Liver (tissue), 8 donors: ENCODE measurements at regions not wholly inside any gene's neighbourhood (a gene's known extent, or its start where the extent isn't known, plus 50 kb on each side); places are given as distances from the start of the nearest gene placed in this dataset.

Source experiments
- DNase-seq: peaks from one replicate; pipeline ENCODE4 v3.0.0-alpha.2; 2017; ENCODE audit warnings: low spot score
- H3K27ac ChIP-seq, 2 donors: one replicate each; pipeline ENCODE4 v1.7.0; 2013; ENCODE audit warnings: inconsistent platforms in 2 of 2, low read length in 2 of 2, control low read depth in 1 of 2, low read depth in 1 of 2, mild to moderate bottlenecking in 1 of 2
- H3K27me3 ChIP-seq, 4 donors: one replicate each; pipeline versions ENCODE4 v1.6.1 to v1.7.0; 2013; ENCODE audit warnings: low read length in 3 of 4, inconsistent platforms in 1 of 4, mild to moderate bottlenecking in 1 of 4, moderate library complexity in 1 of 4; ENCODE audit not compliant: control insufficient read depth in 4 of 4, insufficient read depth in 4 of 4
- H3K36me3 ChIP-seq, 4 donors: one replicate each; pipeline versions ENCODE4 v1.6.1 to v1.7.0; 2013; ENCODE audit warnings: low read length in 3 of 4, mild to moderate bottlenecking in 3 of 4, low read depth in 1 of 4, moderate library complexity in 1 of 4; ENCODE audit not compliant: control insufficient read depth in 4 of 4, insufficient read depth in 3 of 4
- H3K4me1 ChIP-seq, 4 donors: one replicate each; pipeline versions ENCODE4 v1.6.1 to v1.7.0; 2013; ENCODE audit warnings: low read length in 3 of 4, mild to moderate bottlenecking in 3 of 4, moderate library complexity in 1 of 4; ENCODE audit not compliant: control insufficient read depth in 4 of 4, insufficient read depth in 4 of 4
- H3K4me3 ChIP-seq, 3 donors: one replicate each; pipeline versions ENCODE4 v1.6.1 to v1.7.0; 2013; ENCODE audit warnings: low read length in 3 of 3, control low read depth in 1 of 3, low read depth in 1 of 3, mild to moderate bottlenecking in 1 of 3
- H3K9ac ChIP-seq, 2 donors: one replicate each; pipeline ENCODE4 v1.7.0; 2013; ENCODE audit warnings: low read length in 2 of 2, mild to moderate bottlenecking in 2 of 2, moderate library complexity in 2 of 2, control low read depth in 1 of 2, low read depth in 1 of 2
- H3K9me3 ChIP-seq, 4 donors: one replicate each; pipeline versions ENCODE4 v1.6.1 to v1.7.0; 2013; ENCODE audit warnings: low read length in 3 of 4; ENCODE audit not compliant: control insufficient read depth in 4 of 4
- EGR1 ChIP-seq, 2 donors: IDR thresholded peaks; 2 replicates each; pipeline ENCODE4 v1.6.1; 2016 to 2018; ENCODE audit warnings: antibody characterized with exemption in 2 of 2, low read depth in 2 of 2
- FOXA1 ChIP-seq: IDR thresholded peaks from 2 replicates; pipeline ENCODE4 v1.6.1; 2016; ENCODE audit warnings: antibody characterized with exemption
- FOXA2 ChIP-seq: IDR thresholded peaks from 2 replicates; pipeline ENCODE4 v1.6.1; 2016; ENCODE audit warnings: antibody characterized with exemption
- GABPA ChIP-seq, 2 donors: IDR thresholded peaks in 1 of 2; conservative IDR thresholded peaks in 1 of 2; 2 replicates each; pipeline ENCODE4 v1.6.1; 2016; ENCODE audit warnings: antibody characterized with exemption in 2 of 2, mild to moderate bottlenecking in 1 of 2, moderate library complexity in 1 of 2
- HNF4A ChIP-seq, 2 donors: conservative IDR thresholded peaks; 2 replicates each; pipeline ENCODE4 v1.6.1; 2016; ENCODE audit warnings: antibody characterized with exemption in 2 of 2, mild to moderate bottlenecking in 2 of 2
- HNF4G ChIP-seq: IDR thresholded peaks from 2 replicates; pipeline ENCODE4 v1.6.1; 2016; ENCODE audit warnings: antibody characterized with exemption
- JUND ChIP-seq, 2 donors: IDR thresholded peaks; 2 replicates each; pipeline ENCODE4 v1.6.1; 2016; ENCODE audit warnings: antibody characterized with exemption in 2 of 2
- NR2F2 ChIP-seq: IDR thresholded peaks from 2 replicates; pipeline ENCODE4 v1.6.1; 2016; ENCODE audit warnings: antibody characterized with exemption
- RAD21 ChIP-seq, 2 donors: IDR thresholded peaks; 2 replicates each; pipeline ENCODE4 v1.6.1; 2016; ENCODE audit warnings: antibody characterized with exemption in 2 of 2, mild to moderate bottlenecking in 2 of 2
- REST ChIP-seq: IDR thresholded peaks from 2 replicates; pipeline ENCODE4 v1.6.1; 2016; ENCODE audit warnings: antibody characterized with exemption, mild to moderate bottlenecking
- RXRA ChIP-seq, 2 donors: IDR thresholded peaks; 2 replicates each; pipeline ENCODE4 v1.6.1; 2017 to 2018; ENCODE audit warnings: antibody characterized with exemption in 2 of 2, mild to moderate bottlenecking in 1 of 2
- SP1 ChIP-seq: IDR thresholded peaks from 2 replicates; pipeline ENCODE4 v1.6.1; 2018; ENCODE audit warnings: antibody characterized with exemption, mild to moderate bottlenecking
- TAF1 ChIP-seq: conservative IDR thresholded peaks from 2 replicates; pipeline ENCODE4 v1.6.1; 2016; ENCODE audit warnings: antibody characterized with exemption, mild to moderate bottlenecking
- YY1 ChIP-seq: IDR thresholded peaks from 2 replicates; pipeline ENCODE4 v1.6.1; 2016; ENCODE audit warnings: antibody characterized with exemption, mild to moderate bottlenecking
- whole genome bisulfite sequencing: extraction: QIAGEN DNeasy Blood & Tissue Kit; methylation state at CpG from one replicate; pipeline ENCODE4 v1.1.7; 2013; 5-methylcytosine and 5-hydroxymethylcytosine counted together
- TF ChIP-seq, protein P1 (sequence below): IDR thresholded peaks from 2 replicates; pipeline ENCODE4 v1.6.1; 2016; ENCODE audit warnings: antibody characterized with exemption
- TF ChIP-seq, protein P2 (sequence below): IDR thresholded peaks from 2 replicates; pipeline ENCODE4 v1.6.1; 2016; ENCODE audit warnings: antibody characterized with exemption
- TF ChIP-seq, protein P3 (sequence below): IDR thresholded peaks from 2 replicates; pipeline ENCODE4 v1.6.1; 2016; ENCODE audit warnings: antibody characterized with exemption
- TF ChIP-seq, protein P4 (sequence below): fragments of 150-350 bp; IDR thresholded peaks from 2 replicates; pipeline ENCODE4 v1.5.1; 2017; ENCODE audit warnings: improper control_type of control experiment, low read depth, low read length; ENCODE audit not compliant: missing input control
- donor health status: healthy.
- donor health status: healthy.
- donor health status: healthy.
- donor health status: healthy.
- donor health status: healthy.

- Histone ChIP-seq H3K27ac (no peak overlapping the region), H3K36me3 (no peaks in the 10 kb centered on the region), H3K27me3 (no peaks in the 10 kb centered on the region), H3K4me3 (no peak overlapping the region), H3K4me1 (no peaks in the 10 kb centered on the region), H3K9ac (no peak overlapping the region), H3K9me3 (no peaks in the 10 kb centered on the region)
- TF ChIP-seq, protein P1, sequence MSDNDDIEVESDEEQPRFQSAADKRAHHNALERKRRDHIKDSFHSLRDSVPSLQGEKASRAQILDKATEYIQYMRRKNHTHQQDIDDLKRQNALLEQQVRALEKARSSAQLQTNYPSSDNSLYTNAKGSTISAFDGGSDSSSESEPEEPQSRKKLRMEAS: no peak
- TF ChIP-seq FOXA2 (no peak), FOXA1 (no peak), JUND (IDR thresholded peaks at IDR 0.05) (no peak), HNF4G (no peak), RXRA (IDR thresholded peaks at IDR 0.05) (no peak), REST (no peak), GABPA (IDR thresholded peaks at IDR 0.05 in 1 of 2, conservative IDR thresholded peaks at IDR 0.05 in 1 of 2) (no peak), YY1 (no peak), NR2F2 (no peak), RAD21 (IDR thresholded peaks at IDR 0.05) (no peak), HNF4A (conservative IDR thresholded peaks at IDR 0.05) (no peak), EGR1 (IDR thresholded peaks at IDR 0.05; ENCODE audit: low read depth in 2 of 2) (no peak), TAF1 (no peak), SP1 (no peak)
- TF ChIP-seq, protein P2, sequence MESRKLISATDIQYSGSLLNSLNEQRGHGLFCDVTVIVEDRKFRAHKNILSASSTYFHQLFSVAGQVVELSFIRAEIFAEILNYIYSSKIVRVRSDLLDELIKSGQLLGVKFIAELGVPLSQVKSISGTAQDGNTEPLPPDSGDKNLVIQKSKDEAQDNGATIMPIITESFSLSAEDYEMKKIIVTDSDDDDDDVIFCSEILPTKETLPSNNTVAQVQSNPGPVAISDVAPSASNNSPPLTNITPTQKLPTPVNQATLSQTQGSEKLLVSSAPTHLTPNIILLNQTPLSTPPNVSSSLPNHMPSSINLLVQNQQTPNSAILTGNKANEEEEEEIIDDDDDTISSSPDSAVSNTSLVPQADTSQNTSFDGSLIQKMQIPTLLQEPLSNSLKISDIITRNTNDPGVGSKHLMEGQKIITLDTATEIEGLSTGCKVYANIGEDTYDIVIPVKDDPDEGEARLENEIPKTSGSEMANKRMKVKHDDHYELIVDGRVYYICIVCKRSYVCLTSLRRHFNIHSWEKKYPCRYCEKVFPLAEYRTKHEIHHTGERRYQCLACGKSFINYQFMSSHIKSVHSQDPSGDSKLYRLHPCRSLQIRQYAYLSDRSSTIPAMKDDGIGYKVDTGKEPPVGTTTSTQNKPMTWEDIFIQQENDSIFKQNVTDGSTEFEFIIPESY: no peak
- TF ChIP-seq, protein P3, sequence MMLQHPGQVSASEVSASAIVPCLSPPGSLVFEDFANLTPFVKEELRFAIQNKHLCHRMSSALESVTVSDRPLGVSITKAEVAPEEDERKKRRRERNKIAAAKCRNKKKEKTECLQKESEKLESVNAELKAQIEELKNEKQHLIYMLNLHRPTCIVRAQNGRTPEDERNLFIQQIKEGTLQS: no peak
- TF ChIP-seq, protein P4, sequence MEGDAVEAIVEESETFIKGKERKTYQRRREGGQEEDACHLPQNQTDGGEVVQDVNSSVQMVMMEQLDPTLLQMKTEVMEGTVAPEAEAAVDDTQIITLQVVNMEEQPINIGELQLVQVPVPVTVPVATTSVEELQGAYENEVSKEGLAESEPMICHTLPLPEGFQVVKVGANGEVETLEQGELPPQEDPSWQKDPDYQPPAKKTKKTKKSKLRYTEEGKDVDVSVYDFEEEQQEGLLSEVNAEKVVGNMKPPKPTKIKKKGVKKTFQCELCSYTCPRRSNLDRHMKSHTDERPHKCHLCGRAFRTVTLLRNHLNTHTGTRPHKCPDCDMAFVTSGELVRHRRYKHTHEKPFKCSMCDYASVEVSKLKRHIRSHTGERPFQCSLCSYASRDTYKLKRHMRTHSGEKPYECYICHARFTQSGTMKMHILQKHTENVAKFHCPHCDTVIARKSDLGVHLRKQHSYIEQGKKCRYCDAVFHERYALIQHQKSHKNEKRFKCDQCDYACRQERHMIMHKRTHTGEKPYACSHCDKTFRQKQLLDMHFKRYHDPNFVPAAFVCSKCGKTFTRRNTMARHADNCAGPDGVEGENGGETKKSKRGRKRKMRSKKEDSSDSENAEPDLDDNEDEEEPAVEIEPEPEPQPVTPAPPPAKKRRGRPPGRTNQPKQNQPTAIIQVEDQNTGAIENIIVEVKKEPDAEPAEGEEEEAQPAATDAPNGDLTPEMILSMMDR: no peak
- DNase-seq: no peak
- WGBS: 93% methylated on average over 2 of the region's 2 CpGs
These were observed 199.4 kb downstream of the MED10 start for GRCh38 chr5:6178846-6179532.
